K562 (cell line): ENCODE measurements at regions not wholly inside any gene's neighbourhood (a gene's known extent, or its start where the extent isn't known, plus 50 kb on each side); places are given as distances from the start of the nearest gene placed in this dataset.

Source experiments
- BDP1 ChIP-seq: IDR thresholded peaks from 3 replicates; pipeline ENCODE4 v1.6.1; 2011; ENCODE audit not compliant: insufficient read length, insufficient read depth
- CTCF ChIP-seq, 3 experiments: IDR thresholded peaks in 2 of 3; conservative IDR thresholded peaks in 1 of 3; 2 replicates each; pipeline ENCODE4 v1.5.1; 2011 to 2012; ENCODE audit warnings: low read length in 3 of 3, mild to moderate bottlenecking in 3 of 3, control low read depth in 2 of 3, improper control_type of control experiment in 1 of 3, inconsistent platforms in 1 of 3, low read depth in 1 of 3, mixed read lengths in 1 of 3, moderate library complexity in 1 of 3; ENCODE audit not compliant: insufficient read depth in 2 of 3
- FOXP1 ChIP-seq: sonication (generic); formaldehyde crosslinking; IDR thresholded peaks from 2 replicates; pipeline ENCODE4 v1.8.0; 2022; ENCODE audit warnings: mild to moderate bottlenecking, missing genetic modification reagents
- MEIS2 ChIP-seq: fragments of 450-650 bp; IDR thresholded peaks from 2 replicates; pipeline ENCODE4 v1.6.1; 2014; ENCODE audit warnings: mild to moderate bottlenecking; ENCODE audit not compliant: partially characterized antibody
- NR3C1 ChIP-seq: sonication (generic); formaldehyde crosslinking; IDR thresholded peaks from 2 replicates; pipeline ENCODE4 v1.8.1; 2022; ENCODE audit warnings: missing genetic modification reagents
- SNAPC5 ChIP-seq: fragments of 250-450 bp; sonication (Bioruptor Pico); IDR thresholded peaks from 2 replicates; pipeline ENCODE4 v1.8.0; 2021; ENCODE audit warnings: moderate library complexity, mild to moderate bottlenecking, inconsistent platforms
- ZNF431 ChIP-seq: sonication (generic); formaldehyde crosslinking; IDR thresholded peaks from 2 replicates; pipeline ENCODE4 v1.8.0; 2022; ENCODE audit warnings: mild to moderate bottlenecking, missing genetic modification reagents
- ZNF639 ChIP-seq, 2 experiments: fragments of 200-800 bp in 1 of 2; sonication (Bioruptor generic) in 1 of 2; sonication (generic) in 1 of 2; formaldehyde crosslinking in 1 of 2; IDR thresholded peaks in 1 of 2; conservative IDR thresholded peaks in 1 of 2; 2 replicates each; pipeline versions ENCODE4 v1.5.0 to v1.6.1; 2016 to 2020; ENCODE audit warnings: missing compliant biosample characterization in 1 of 2, missing genetic modification characterization in 1 of 2, missing genetic modification reagents in 1 of 2

- TF ChIP-seq ZNF639 (CRISPR knock-in tag; conservative IDR thresholded peaks at IDR 0.05 in 1 of 2, IDR thresholded peaks at IDR 0.05 in 1 of 2) = no peak
- TF ChIP-seq SNAPC5 (CRISPR knock-in tag) = no peak
- TF ChIP-seq NR3C1 (CRISPR knock-in tag) = no peak
- no peak for TF ChIP-seq ZNF431
- TF ChIP-seq FOXP1 (CRISPR knock-in tag) = no peak
- no peak for TF ChIP-seq BDP1
- no peak for TF ChIP-seq MEIS2
- TF ChIP-seq CTCF (IDR thresholded peaks at IDR 0.05 in 2 of 3, conservative IDR thresholded peaks at IDR 0.05 in 1 of 3; ENCODE audit: insufficient read depth in 2 of 3, low read depth in 1 of 3, low read length in 3 of 3) = no peak
These were observed 56.7 kb upstream of the HGFAC start for GRCh38 chr4:3384771-3385710.
